ENCODE measurements at regions not wholly inside any gene's neighbourhood (a gene's known extent, or its start where the extent isn't known, plus 50 kb on each side); places are given as distances from the start of the nearest gene placed in this dataset.
"Not testable (repeated sequence)": the region's sequence is repeated elsewhere in the genome, so short reads cannot be mapped to it uniquely, and the experiment has no call there.

GRCh38 chr15:66868918-66869317 is 166.9 kb downstream of the SMAD6 start:
- TF ChIP-seq CTCF (IDR thresholded peaks at IDR 0.05; ENCODE audit: unreplicated experiment): no peak
- DNase-seq (ENCODE audit: low spot score, unreplicated experiment): no peak
- Mint-ChIP-seq H3K36me3 (ENCODE audit: insufficient read depth) (no peaks in the 10 kb centered on the region), H3K4me3 (ENCODE audit: low read depth) (no peak overlapping the region), H3K27ac (no peak overlapping the region), H3K27me3 (no peaks in the 10 kb centered on the region), H3K9me3 (ENCODE audit: low read depth) (no peaks in the 10 kb centered on the region), H3K4me1 (ENCODE audit: low read depth) (peaks cover 16% of the 10 kb centered on the region)

GRCh38 chr15:66870880-66871388 is 168.9 kb downstream of the SMAD6 start:
- H3K36me3 Mint-ChIP-seq (ENCODE audit: insufficient read depth): no peaks in the 10 kb centered on the region
- peaks cover 16% of the 10 kb centered on the region for H3K4me1 Mint-ChIP-seq (ENCODE audit: low read depth)
- H3K9me3 Mint-ChIP-seq (ENCODE audit: low read depth): no peaks in the 10 kb centered on the region
- H3K27ac Mint-ChIP-seq: no peak overlapping the region
- DNase-seq (ENCODE audit: low spot score, unreplicated experiment): no peak
- H3K27me3 Mint-ChIP-seq: peaks cover 2% of the 10 kb centered on the region
- no peak overlapping the region for H3K4me3 Mint-ChIP-seq (ENCODE audit: low read depth)
- no peak for TF ChIP-seq CTCF (IDR thresholded peaks at IDR 0.05; ENCODE audit: unreplicated experiment)

- H3K4me3 Mint-ChIP-seq (ENCODE audit: low read depth): no peak overlapping the region
- H3K4me1 Mint-ChIP-seq (ENCODE audit: low read depth): peaks cover 11% of the 10 kb centered on the region
- H3K36me3 Mint-ChIP-seq (ENCODE audit: insufficient read depth): no peaks in the 10 kb centered on the region
- no peak overlapping the region for H3K27ac Mint-ChIP-seq
- H3K9me3 Mint-ChIP-seq (ENCODE audit: low read depth): no peaks in the 10 kb centered on the region
- TF ChIP-seq CTCF (IDR thresholded peaks at IDR 0.05; ENCODE audit: unreplicated experiment): no peak
- DNase-seq (ENCODE audit: low spot score, unreplicated experiment): no peak
- H3K27me3 Mint-ChIP-seq: peaks cover 5% of the 10 kb centered on the region
These were observed 170.4 kb downstream of the SMAD6 start for GRCh38 chr15:66872405-66872804.

- not testable (repeated sequence) for H3K36me3 Mint-ChIP-seq (ENCODE audit: insufficient read depth); H3K27me3 Mint-ChIP-seq; H3K27ac Mint-ChIP-seq; H3K4me3 Mint-ChIP-seq (ENCODE audit: low read depth); H3K9me3 Mint-ChIP-seq (ENCODE audit: low read depth); DNase-seq (ENCODE audit: low spot score, unreplicated experiment)
- peaks cover 11% of the 10 kb centered on the region for H3K4me1 Mint-ChIP-seq (ENCODE audit: low read depth)
These were observed 171.3 kb downstream of the SMAD6 start for GRCh38 chr15:66873331-66873730.

- TF ChIP-seq CTCF (IDR thresholded peaks at IDR 0.05; ENCODE audit: unreplicated experiment): no peak
- H3K4me3 Mint-ChIP-seq (ENCODE audit: low read depth): no peak overlapping the region
- peaks cover 8% of the 10 kb centered on the region for H3K27me3 Mint-ChIP-seq
- no peaks in the 10 kb centered on the region for H3K36me3 Mint-ChIP-seq (ENCODE audit: insufficient read depth)
- H3K4me1 Mint-ChIP-seq (ENCODE audit: low read depth): peaks cover 11% of the 10 kb centered on the region
- no peak overlapping the region for H3K27ac Mint-ChIP-seq
- H3K9me3 Mint-ChIP-seq (ENCODE audit: low read depth): no peaks in the 10 kb centered on the region
- no peak for DNase-seq (ENCODE audit: low spot score, unreplicated experiment)
These were observed 171.8 kb downstream of the SMAD6 start for GRCh38 chr15:66873856-66874255.

GRCh38 chr15:66875588-66876420 is 173.8 kb downstream of the SMAD6 start:
- H3K27me3 Mint-ChIP-seq: peaks cover 9% of the 10 kb centered on the region
- no peak overlapping the region for H3K27ac Mint-ChIP-seq
- no peaks in the 10 kb centered on the region for H3K36me3 Mint-ChIP-seq (ENCODE audit: insufficient read depth)
- DNase-seq (ENCODE audit: low spot score, unreplicated experiment): no peak
- no peak overlapping the region for H3K4me3 Mint-ChIP-seq (ENCODE audit: low read depth)
- H3K9me3 Mint-ChIP-seq (ENCODE audit: low read depth): no peaks in the 10 kb centered on the region
- peaks cover 13% of the 10 kb centered on the region for H3K4me1 Mint-ChIP-seq (ENCODE audit: low read depth)
- no peak for TF ChIP-seq CTCF (IDR thresholded peaks at IDR 0.05; ENCODE audit: unreplicated experiment)

Data from progenitor cell of endocrine pancreas (in vitro differentiated cells).